GM12892 (cell line): ENCODE measurements at regions not wholly inside any gene's neighbourhood (a gene's known extent, or its start where the extent isn't known, plus 50 kb on each side); places are given as distances from the start of the nearest gene placed in this dataset.

Experiments
- POLR2A ChIP-seq: IDR thresholded peaks from 2 replicates; pipeline ENCODE4 v1.6.1; 2011; ENCODE audit warnings: low read depth, low read length, control low read depth
- POLR2AphosphoS5 ChIP-seq: IDR thresholded peaks from 2 replicates; pipeline ENCODE4 v1.6.1; 2011; ENCODE audit warnings: low read depth, low read length, control low read depth
- TAF1 ChIP-seq: IDR thresholded peaks from 2 replicates; pipeline ENCODE4 v1.6.1; 2011; ENCODE audit warnings: low read depth, mild to moderate bottlenecking, control low read depth, low read length, borderline replicate concordance

GRCh38 chr16:64773638-64774037 lies 348.2 kb downstream of the CDH11 start:
- TF ChIP-seq POLR2AphosphoS5 (no peak), POLR2A (no peak), TAF1 (no peak)
